ENCODE measurements at regions not wholly inside any gene's neighbourhood (a gene's known extent, or its start where the extent isn't known, plus 50 kb on each side); places are given as distances from the start of the nearest gene placed in this dataset.

DNA sequence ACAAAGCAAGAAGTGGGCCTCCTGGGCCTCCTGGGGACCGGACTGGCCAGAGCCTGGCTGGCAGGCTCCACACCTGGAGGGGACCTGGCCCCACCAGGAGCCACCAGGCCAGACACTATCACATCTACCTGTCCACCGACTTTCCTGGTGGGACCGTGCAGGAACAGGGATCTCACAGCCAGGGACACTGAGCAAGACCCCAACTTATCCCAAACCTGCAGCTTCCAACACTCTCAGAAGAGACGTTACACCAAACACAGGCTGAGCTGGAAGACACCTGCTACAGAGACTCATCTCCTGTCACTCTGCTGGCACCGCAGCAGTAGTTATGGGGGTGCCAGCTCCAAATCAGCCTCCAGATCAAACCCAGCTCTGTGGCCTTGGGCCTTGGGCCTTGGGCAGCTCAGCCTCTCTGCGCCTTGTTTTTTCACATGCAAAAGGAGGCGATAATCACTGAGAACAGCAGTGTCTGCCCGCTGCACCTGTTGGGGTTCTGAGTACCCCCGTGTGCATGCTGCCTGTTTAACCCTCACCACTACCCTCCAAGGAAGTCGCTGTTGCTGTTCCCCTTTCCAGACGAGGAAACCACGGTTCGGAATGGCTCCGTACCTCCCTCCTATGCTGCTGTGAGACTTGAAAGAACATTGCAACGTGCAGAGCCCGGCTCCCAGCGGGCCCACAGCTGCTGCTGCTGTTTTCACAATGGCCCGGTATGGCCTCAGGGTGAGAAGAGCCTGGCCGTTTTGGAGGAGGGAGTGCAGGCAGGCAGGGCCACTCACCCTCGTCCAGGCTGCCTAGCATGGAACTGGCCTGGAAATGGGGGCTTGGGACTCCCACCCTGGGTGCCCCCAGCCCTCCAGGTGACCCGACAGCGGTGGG lies 69.6 kb downstream of the ADRA2C start:
- DNase-seq (ENCODE audit: low read depth, low spot score), result no peak
- ChIA-PET POLR2A (no interaction called here), CTCF (no interaction called here)
- no peak overlapping the region for H3K4me3 ChIP-seq (ENCODE audit: low read depth, low read length)
- peaks cover 24% of the 10 kb centered on the region for H3K27me3 ChIP-seq (ENCODE audit: control insufficient read depth, insufficient read depth, low read length)
- peaks cover 2% of the 10 kb centered on the region; the same call in 1 of the 2 replicates for H3K9me3 ChIP-seq (ENCODE audit: control insufficient read depth, insufficient read depth, low read length)
- TF ChIP-seq, protein P1, sequence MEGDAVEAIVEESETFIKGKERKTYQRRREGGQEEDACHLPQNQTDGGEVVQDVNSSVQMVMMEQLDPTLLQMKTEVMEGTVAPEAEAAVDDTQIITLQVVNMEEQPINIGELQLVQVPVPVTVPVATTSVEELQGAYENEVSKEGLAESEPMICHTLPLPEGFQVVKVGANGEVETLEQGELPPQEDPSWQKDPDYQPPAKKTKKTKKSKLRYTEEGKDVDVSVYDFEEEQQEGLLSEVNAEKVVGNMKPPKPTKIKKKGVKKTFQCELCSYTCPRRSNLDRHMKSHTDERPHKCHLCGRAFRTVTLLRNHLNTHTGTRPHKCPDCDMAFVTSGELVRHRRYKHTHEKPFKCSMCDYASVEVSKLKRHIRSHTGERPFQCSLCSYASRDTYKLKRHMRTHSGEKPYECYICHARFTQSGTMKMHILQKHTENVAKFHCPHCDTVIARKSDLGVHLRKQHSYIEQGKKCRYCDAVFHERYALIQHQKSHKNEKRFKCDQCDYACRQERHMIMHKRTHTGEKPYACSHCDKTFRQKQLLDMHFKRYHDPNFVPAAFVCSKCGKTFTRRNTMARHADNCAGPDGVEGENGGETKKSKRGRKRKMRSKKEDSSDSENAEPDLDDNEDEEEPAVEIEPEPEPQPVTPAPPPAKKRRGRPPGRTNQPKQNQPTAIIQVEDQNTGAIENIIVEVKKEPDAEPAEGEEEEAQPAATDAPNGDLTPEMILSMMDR (IDR thresholded peaks at IDR 0.05; ENCODE audit: low read depth, low read length), result no peak
- no peak overlapping the region for H3K27ac ChIP-seq (ENCODE audit: low read depth, low read length)

DNA sequence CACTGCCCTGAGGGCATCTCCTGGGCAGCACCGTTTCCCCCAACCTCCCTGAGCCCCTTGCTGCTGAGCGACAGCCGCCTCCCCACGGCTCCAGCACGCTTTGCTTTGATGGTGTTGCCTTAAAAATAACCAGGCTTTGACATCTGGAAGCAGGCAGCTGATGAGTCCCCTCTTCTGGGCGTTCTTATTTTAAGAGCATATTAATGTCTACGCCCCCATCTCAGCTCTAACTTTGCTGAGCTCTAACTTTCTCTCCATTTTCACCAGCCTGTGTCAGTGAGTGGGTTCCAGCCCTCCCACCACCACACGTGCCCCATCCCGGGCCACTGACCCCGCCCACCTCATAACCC lies 70.2 kb downstream of the ADRA2C start:
- Histone ChIP-seq H3K27ac (ENCODE audit: low read depth, low read length) (no peak overlapping the region), H3K27me3 (ENCODE audit: control insufficient read depth, insufficient read depth, low read length) (peaks cover 26% of the 10 kb centered on the region), H3K4me3 (ENCODE audit: low read depth, low read length) (no peak overlapping the region), H3K9me3 (ENCODE audit: control insufficient read depth, insufficient read depth, low read length) (peaks cover 2% of the 10 kb centered on the region; the same call in 1 of the 2 replicates)
- POLR2A ChIA-PET, result no interaction called here
- TF ChIP-seq, protein P1 (IDR thresholded peaks at IDR 0.05; ENCODE audit: low read depth, low read length), result no peak
- DNase-seq (ENCODE audit: low read depth, low spot score), result no peak
- CTCF ChIA-PET, result interaction anchor here (0.6 kb wide), 1 partner anchor 490 kb away, joined by 3 read pairs; no protein-coding TSS in a partner anchor

DNA sequence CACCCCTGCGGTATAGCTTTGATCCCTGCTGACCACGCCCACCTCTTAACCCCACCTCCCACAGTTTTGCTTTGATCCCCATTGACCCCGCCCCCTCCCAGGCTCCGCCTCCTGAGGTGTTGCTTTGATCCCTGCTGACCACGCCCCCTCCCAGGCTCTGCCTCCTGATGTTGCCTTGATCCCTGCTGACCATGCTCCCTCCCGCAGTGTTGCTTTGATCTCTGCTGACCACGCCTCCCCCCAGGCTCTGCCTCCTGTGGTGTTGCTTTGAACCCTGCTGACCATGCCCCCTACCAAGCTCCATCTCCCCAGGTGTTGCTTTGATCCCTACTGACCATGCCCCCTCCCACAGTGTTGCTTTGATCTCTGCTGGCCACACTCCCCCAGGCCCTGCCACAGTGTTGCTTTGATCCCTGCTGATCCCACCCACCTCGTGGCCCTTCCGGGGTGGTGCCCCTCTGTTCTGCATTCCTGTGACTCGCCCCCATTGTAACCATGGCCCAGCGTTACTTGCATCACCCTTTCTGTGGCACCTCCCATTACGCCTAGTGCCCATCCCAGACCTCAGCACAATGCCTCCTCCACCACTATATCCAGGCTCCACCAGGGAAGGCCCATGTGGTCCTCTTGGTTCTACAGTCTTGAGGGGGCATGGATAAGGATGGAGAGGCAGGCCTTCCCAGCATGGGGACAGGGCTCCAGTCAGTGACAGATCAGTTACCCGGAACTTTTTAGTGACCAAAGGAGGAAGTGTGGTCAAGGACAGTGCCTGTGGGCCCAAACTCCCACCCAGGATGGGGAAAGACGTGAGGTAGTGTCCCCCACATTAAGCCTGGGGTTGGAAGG lies 70.8 kb downstream of the ADRA2C start:
- DNase-seq (ENCODE audit: low read depth, low spot score), result no peak
- ChIA-PET POLR2A (no interaction called here), CTCF (interaction anchor here (0.6 kb wide), 1 partner anchor 491 kb away, joined by 3 read pairs; no protein-coding TSS in a partner anchor)
- H3K27me3 ChIP-seq (ENCODE audit: control insufficient read depth, insufficient read depth, low read length), result peaks cover 26% of the 10 kb centered on the region
- no peak overlapping the region for H3K27ac ChIP-seq (ENCODE audit: low read depth, low read length)
- TF ChIP-seq, protein P1 (IDR thresholded peaks at IDR 0.05; ENCODE audit: low read depth, low read length), result no peak
- H3K9me3 ChIP-seq (ENCODE audit: control insufficient read depth, insufficient read depth, low read length), result peaks cover 2% of the 10 kb centered on the region; the same call in 1 of the 2 replicates
- no peak overlapping the region for H3K4me3 ChIP-seq (ENCODE audit: low read depth, low read length)

DNA sequence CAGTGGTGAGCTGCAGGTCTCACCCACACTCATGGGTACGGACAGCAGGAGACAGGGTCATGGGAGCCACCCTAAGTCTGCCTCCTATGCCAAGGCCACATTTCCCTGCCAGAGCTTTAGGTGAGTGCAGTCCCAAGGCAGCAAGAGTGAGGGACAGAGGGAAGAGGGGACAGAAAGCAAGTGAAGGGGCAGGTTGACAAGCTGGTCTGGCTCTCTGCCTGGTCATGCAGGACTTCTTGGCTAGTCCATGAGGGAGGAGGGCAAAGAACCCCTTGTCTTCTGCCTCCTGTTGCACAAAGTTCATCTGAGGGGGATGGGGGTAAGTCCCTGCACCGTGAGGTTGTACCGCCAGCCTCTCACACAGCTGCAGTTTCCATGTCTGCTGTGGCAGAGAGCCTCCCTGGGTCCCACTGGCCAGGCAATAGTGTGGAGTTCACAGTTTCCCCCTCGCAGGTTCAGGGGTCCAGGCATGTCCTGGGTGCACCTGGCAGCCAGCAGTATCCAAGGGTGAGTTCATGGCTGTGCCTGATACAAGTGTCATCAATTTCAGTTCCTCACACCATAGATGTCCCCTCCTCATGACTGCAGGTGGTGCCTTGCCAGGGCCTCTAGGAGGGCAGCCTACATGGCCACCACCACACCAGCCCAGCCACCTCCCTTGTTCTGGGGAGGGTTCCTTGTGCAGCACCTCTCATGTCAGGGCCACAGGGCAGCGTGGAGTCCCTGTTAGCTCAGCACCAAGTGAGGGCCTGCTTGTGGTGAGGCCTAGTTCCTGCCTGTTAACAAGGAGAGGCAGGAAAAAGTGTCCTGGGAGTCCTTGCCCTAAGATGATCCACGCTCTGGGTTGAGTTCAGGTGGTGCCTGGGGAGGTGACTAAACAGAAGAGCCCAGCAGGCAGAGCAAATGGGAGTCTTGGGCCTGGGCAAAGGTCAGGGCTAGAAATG lies 72.5 kb downstream of the ADRA2C start:
- CTCF ChIA-PET, result no interaction called here
- Histone ChIP-seq H3K27me3 (ENCODE audit: control insufficient read depth, insufficient read depth, low read length) (peaks cover 32% of the 10 kb centered on the region), H3K4me3 (ENCODE audit: low read depth, low read length) (no peak overlapping the region), H3K9me3 (ENCODE audit: control insufficient read depth, insufficient read depth, low read length) (peaks cover 2% of the 10 kb centered on the region; the same call in 1 of the 2 replicates), H3K27ac (ENCODE audit: low read depth, low read length) (no peak overlapping the region)
- TF ChIP-seq, protein P1 (IDR thresholded peaks at IDR 0.05; ENCODE audit: low read depth, low read length), result no peak
- no peak for DNase-seq (ENCODE audit: low read depth, low spot score)
- POLR2A ChIA-PET, result no interaction called here

Data from AG04450 (cell line).